GM19467 (cell line): ENCODE measurements at regions not wholly inside any gene's neighbourhood (a gene's known extent, or its start where the extent isn't known, plus 50 kb on each side); places are given as distances from the start of the nearest gene placed in this dataset.

Experiments used
- ATAC-seq: cut with Tn5 transposase; IDR thresholded peaks from one replicate; pipeline ENCODE4 v1.9.1; 2021; ENCODE audit warnings: mild to moderate bottlenecking, moderate library complexity; ENCODE audit not compliant: unreplicated experiment

- no peak for ATAC-seq
Observed at GRCh38 chr11:95692526-95693260, 96.9 kb downstream of the FAM76B start.

GRCh38 chr11:95690100-95690499 is 99.5 kb downstream of the FAM76B start:
- ATAC-seq = no peak

- ATAC-seq = no peak
Observed at GRCh38 chr11:95688501-95689222, 100.9 kb downstream of the FAM76B start.

- ATAC-seq = no peak
Observed at GRCh38 chr11:95688015-95688414, 101.6 kb downstream of the FAM76B start.

GRCh38 chr11:95686265-95686664 is 103.3 kb downstream of the FAM76B start:
- no peak for ATAC-seq

GRCh38 chr11:95684701-95685100 is 104.9 kb downstream of the FAM76B start:
- ATAC-seq = no peak

GRCh38 chr11:95684170-95684569 is 105.4 kb downstream of the FAM76B start:
- ATAC-seq = no peak

- ATAC-seq = no peak
Observed at GRCh38 chr11:95682552-95682951, 107.0 kb downstream of the FAM76B start.

GRCh38 chr11:95680169-95680929 is 109.2 kb downstream of the FAM76B start:
- ATAC-seq = peak; percentile 73

GRCh38 chr11:95678988-95679387 is 110.6 kb downstream of the FAM76B start:
- ATAC-seq = no peak

GRCh38 chr11:95676308-95676707 is 113.3 kb downstream of the FAM76B start:
- ATAC-seq = no peak

- ATAC-seq = no peak
Observed at GRCh38 chr11:95675585-95675984, 114.0 kb downstream of the FAM76B start.

- ATAC-seq = no peak
Observed at GRCh38 chr11:95674657-95675358, 114.8 kb downstream of the FAM76B start.

GRCh38 chr11:95671768-95672167 is 117.8 kb downstream of the FAM76B start:
- no peak for ATAC-seq

- ATAC-seq = no peak
Observed at GRCh38 chr11:95668131-95668530, 121.5 kb downstream of the FAM76B start.

GRCh38 chr11:95661162-95661561 is 128.4 kb downstream of the FAM76B start:
- ATAC-seq = no peak

- ATAC-seq = no peak
Observed at GRCh38 chr11:95660038-95660437, 129.5 kb downstream of the FAM76B start.

GRCh38 chr11:95659088-95659487 is 130.5 kb downstream of the FAM76B start:
- ATAC-seq = no peak

GRCh38 chr11:95655536-95655935 is 134.0 kb downstream of the FAM76B start:
- ATAC-seq = no peak

- ATAC-seq = no peak
Observed at GRCh38 chr11:95653680-95654079, 135.9 kb downstream of the FAM76B start.

GRCh38 chr11:95653099-95653498 is 136.5 kb downstream of the FAM76B start:
- no peak for ATAC-seq
